ENCODE measurements at regions not wholly inside any gene's neighbourhood (a gene's known extent, or its start where the extent isn't known, plus 50 kb on each side); places are given as distances from the start of the nearest gene placed in this dataset.

- intact Hi-C loops (cut with DNase I), result no loop called here
- Histone ChIP-seq H3K9me3 (no peaks in the 10 kb centered on the region), H3K4me3 (no peak overlapping the region), H3K27ac (replicated peaks in 1 of 4) (no peak overlapping the region), H3K4me1 (no peaks in the 10 kb centered on the region), H3K36me3 (no peaks in the 10 kb centered on the region), H3K27me3 (no peaks in the 10 kb centered on the region)
- no peak for DNase-seq (ENCODE audit: extremely low spot score)
- 69% methylated on average over 1 of the region's 1 CpG for WGBS
- TF ChIP-seq EP300 (IDR thresholded peaks at IDR 0.05) (no peak), POLR2AphosphoS5 (IDR thresholded peaks at IDR 0.05) (no peak), CTCF (IDR thresholded peaks at IDR 0.05) (no peak), POLR2A (IDR thresholded peaks at IDR 0.05; ENCODE audit: low read depth) (no peak)
These were observed 1270.2 kb upstream of the AGA start for GRCh38 chr4:178712486-178712885.

- WGBS, result 89% methylated on average over 4 of the region's 4 CpGs
- no peak for DNase-seq (ENCODE audit: extremely low spot score)
- intact Hi-C loops (cut with DNase I), result no loop called here
- H3K4me1 ChIP-seq, result no peaks in the 10 kb centered on the region
- no peaks in the 10 kb centered on the region for H3K27me3 ChIP-seq
- no peaks in the 10 kb centered on the region for H3K36me3 ChIP-seq
- no peaks in the 10 kb centered on the region for H3K9me3 ChIP-seq
- H3K4me3 ChIP-seq, result no peak overlapping the region
- TF ChIP-seq POLR2A (IDR thresholded peaks at IDR 0.05; ENCODE audit: low read depth) (no peak), CTCF (IDR thresholded peaks at IDR 0.05) (no peak), POLR2AphosphoS5 (IDR thresholded peaks at IDR 0.05) (no peak), EP300 (IDR thresholded peaks at IDR 0.05) (no peak)
- H3K27ac ChIP-seq (replicated peaks in 1 of 4), result no peak overlapping the region
These were observed 1295.8 kb upstream of the AGA start for GRCh38 chr4:178738026-178738425.

GRCh38 chr4:178745203-178745602 lies 1303.0 kb upstream of the AGA start:
- DNase-seq (ENCODE audit: extremely low spot score), result no peak
- Histone ChIP-seq H3K4me3 (no peak overlapping the region), H3K9me3 (no peaks in the 10 kb centered on the region), H3K27ac (replicated peaks in 1 of 4) (no peak overlapping the region), H3K36me3 (no peaks in the 10 kb centered on the region), H3K27me3 (no peaks in the 10 kb centered on the region), H3K4me1 (no peaks in the 10 kb centered on the region)
- 91% methylated on average over 1 of the region's 1 CpG for WGBS
- intact Hi-C loops (cut with DNase I), result no loop called here
- no peak for TF ChIP-seq POLR2A (IDR thresholded peaks at IDR 0.05; ENCODE audit: low read depth)
- no peak for TF ChIP-seq EP300 (IDR thresholded peaks at IDR 0.05)
- no peak for TF ChIP-seq POLR2AphosphoS5 (IDR thresholded peaks at IDR 0.05)
- no peak for TF ChIP-seq CTCF (IDR thresholded peaks at IDR 0.05)

GRCh38 chr4:178752954-178753525 lies 1310.8 kb upstream of the AGA start:
- H3K36me3 ChIP-seq, result no peaks in the 10 kb centered on the region
- TF ChIP-seq CTCF (IDR thresholded peaks at IDR 0.05), result no peak
- TF ChIP-seq EP300 (IDR thresholded peaks at IDR 0.05), result no peak
- TF ChIP-seq POLR2A (IDR thresholded peaks at IDR 0.05; ENCODE audit: low read depth), result no peak
- TF ChIP-seq POLR2AphosphoS5 (IDR thresholded peaks at IDR 0.05), result no peak
- H3K27ac ChIP-seq (replicated peaks in 1 of 4), result no peak overlapping the region
- H3K9me3 ChIP-seq, result no peaks in the 10 kb centered on the region
- no peaks in the 10 kb centered on the region for H3K27me3 ChIP-seq
- no peak for DNase-seq (ENCODE audit: extremely low spot score)
- no peak overlapping the region for H3K4me3 ChIP-seq
- intact Hi-C loops (cut with DNase I), result no loop called here
- WGBS, result 36% methylated on average over 2 of the region's 2 CpGs
- H3K4me1 ChIP-seq, result no peaks in the 10 kb centered on the region

GRCh38 chr4:178778496-178778895 lies 1336.3 kb upstream of the AGA start:
- Histone ChIP-seq H3K9me3 (no peaks in the 10 kb centered on the region), H3K27ac (replicated peaks in 1 of 4) (no peak overlapping the region), H3K4me1 (no peaks in the 10 kb centered on the region), H3K27me3 (no peaks in the 10 kb centered on the region), H3K36me3 (no peaks in the 10 kb centered on the region), H3K4me3 (no peak overlapping the region)
- intact Hi-C loops (cut with DNase I), result no loop called here
- DNase-seq (ENCODE audit: extremely low spot score), result no peak
- TF ChIP-seq EP300 (IDR thresholded peaks at IDR 0.05) (no peak), POLR2A (IDR thresholded peaks at IDR 0.05; ENCODE audit: low read depth) (no peak), CTCF (IDR thresholded peaks at IDR 0.05) (no peak), POLR2AphosphoS5 (IDR thresholded peaks at IDR 0.05) (no peak)
- WGBS, result 67% methylated on average over 8 of the region's 8 CpGs

Data from esophagus muscularis mucosa (tissue), 4 donors.